RPMI8226 (cell line): ENCODE measurements at regions not wholly inside any gene's neighbourhood (a gene's known extent, or its start where the extent isn't known, plus 50 kb on each side); places are given as distances from the start of the nearest gene placed in this dataset.

ENCODE experiments used
- DNase-seq: peaks from one replicate; pipeline ENCODE4 v3.0.0-alpha.2; 2015

DNA sequence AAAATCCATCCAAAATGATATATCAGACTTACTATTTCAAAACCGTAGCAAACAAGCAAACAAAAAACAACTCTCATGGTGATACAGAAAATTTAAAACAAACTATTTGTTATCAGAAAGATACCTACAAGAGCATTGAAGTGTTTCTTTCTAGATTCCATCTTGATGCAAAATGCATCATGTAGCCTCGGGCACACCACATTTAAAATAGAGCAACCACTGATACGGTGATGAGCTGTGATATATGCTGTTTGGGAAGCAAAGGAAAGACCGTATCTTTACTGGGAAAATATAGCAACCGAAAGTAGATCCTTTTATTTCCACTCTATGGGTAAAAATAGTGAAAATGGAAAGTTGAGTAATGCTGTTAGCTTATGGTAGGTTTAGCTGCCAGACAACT is 892.0 kb downstream of the GATA3 start:
- no peak for DNase-seq

DNA sequence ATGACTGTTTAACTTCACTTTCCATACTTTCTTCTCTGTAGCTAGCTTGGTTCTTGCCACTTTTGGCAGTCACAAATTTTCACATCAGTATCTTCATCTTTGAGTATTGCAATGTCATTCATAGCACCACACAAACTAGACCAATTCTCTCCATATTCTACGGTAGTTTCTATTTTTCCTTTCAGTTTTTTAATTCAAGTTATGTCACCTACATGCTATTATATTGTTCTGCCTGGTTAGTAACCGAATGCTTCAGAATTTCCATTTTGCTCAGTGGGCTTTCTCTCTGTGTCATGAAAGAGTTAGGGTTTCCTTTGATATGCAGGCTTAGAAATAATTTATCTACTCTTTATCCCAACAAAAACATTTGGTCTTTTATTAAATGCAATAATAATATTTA is 896.5 kb downstream of the GATA3 start:
- no peak for DNase-seq

DNA sequence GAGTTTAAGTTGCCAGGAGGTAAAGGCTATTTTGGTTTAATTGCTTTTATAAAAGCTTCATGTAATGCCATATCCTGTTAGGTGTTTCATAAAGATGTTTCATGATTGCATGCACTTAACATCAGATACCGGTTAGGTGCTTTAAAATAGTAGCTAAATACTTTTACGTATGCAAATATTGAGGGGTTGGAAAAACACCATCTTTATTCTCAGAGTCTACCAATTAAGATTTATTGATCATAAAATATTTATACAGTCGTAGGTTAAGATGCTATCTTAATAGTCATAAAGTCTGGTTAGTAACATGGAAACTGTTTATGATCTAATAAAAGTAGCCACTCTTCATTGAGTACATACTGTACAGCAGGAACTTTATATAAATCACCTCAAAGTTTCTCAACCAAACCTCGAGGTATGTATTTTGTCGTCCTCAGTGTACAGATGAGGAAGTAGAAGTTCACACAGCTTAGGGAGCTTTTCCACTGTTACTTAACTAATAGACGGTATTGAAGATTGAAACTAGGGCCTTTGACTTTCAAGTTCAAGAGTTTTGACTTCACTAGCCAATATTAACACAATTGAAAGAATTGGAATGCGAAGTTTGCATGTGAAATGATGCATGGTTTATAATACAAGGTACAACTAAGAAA is 897.1 kb downstream of the GATA3 start:
- DNase-seq = no peak

DNA sequence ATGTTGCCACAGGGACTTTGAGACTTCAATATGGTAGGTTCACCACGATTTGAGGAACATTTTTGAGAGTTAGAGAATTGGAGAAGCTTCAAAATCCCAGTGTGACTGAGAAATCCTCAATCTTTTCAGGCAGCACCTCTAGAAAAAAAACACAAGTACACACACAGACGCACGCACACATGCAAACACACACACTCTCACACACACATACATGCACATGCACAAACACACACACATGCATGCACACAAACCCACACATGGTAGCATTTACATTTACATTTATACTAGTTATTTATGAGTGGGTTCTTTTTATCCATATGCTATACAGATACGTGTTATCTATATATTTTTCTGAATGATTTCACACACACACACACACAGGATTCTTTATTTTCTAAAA is 901.9 kb downstream of the GATA3 start:
- no peak for DNase-seq

DNA sequence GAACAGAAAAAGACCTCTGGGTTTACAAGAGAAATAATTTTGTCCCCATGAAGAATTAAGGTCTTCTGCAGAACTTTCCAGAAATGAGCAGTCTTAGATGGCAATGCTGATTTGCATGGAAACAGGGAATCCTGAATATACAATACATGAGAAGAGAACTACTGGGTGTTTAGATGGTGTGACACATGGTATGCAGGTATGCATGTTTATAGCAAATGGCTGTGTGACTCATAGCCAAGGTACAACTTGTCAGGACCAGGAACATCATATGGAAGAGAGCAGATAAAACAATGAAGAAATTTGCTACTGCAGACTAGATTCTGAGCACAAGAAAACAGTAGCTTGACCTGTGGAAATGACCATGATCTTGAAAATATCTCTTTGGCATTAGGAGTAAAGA is 907.8 kb downstream of the GATA3 start:
- DNase-seq = no peak

DNA sequence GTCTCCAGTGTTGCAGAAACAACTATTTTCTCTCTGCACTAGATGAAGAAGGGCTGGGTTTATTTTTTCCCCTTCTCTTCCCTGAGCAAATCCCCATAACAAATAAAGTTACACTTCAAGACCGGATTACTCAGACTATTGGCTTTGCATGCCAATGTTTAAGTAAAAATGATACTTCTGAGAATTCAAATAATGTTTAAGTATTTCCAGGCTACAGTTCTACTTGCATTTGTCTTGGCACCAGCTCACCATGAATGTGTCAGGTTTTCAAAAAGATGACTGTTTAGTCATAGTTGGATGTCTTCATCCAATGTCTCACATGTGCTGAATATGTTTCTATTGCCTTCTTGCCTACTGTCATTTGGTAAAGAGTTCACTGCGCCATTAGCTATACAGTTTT is 912.6 kb downstream of the GATA3 start:
- DNase-seq = no peak

DNA sequence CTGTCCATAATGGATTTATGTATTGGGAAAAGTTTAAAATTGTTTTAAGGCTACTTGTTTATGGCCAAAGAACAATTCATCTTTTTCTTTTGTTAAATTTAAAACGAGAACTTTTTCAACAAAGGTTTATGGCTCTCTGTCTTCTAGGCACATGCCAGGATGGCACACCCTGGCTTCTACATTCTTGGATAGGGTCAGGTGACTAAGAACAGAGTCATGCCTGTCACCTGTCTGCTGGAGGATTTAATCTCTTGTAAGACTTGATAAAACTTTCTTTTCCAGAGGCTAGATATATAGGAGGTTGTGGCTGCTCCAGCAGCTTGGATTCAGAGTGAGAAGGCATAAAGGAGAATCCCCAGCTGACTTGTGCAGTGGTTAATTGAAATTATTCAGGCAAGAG is 915.4 kb downstream of the GATA3 start:
- DNase-seq = no peak

DNA sequence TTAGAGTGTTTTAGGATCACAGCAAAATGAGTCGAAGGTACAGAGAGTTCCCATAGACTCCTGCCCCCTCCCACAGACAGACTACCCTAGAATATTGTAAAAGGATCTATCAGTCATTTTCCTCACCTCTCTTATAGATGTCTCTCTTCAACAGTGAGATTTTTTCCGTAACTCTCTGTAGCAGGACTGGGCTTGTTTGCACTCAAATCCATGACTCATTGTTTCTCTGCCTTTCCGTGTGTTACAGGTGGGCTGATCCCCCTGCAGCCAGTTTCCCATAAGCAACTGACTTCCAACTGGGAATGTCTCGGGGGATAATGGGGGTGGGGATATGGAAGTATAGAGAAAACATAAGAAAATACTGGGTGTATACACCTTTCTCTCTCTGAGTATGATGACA is 921.0 kb downstream of the GATA3 start:
- no peak for DNase-seq

DNA sequence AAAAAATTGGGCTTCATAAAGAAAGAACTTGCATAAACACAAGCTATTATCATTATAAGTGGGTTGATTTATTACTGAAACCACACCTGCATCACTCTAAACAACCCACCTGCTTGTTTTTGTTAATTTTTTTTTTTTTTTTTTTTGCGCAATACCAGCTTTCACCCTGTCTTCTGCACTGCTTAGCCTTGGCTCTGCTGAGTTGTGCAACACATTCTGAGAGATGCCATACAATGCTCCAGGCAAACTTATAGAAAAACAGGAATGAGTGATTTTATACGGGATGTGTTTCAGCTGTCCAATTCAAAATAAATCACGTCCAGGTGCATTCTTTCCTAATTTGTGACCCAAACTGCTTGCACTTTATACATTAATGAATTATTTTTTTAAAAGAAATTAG is 923.6 kb downstream of the GATA3 start:
- DNase-seq = no peak

DNA sequence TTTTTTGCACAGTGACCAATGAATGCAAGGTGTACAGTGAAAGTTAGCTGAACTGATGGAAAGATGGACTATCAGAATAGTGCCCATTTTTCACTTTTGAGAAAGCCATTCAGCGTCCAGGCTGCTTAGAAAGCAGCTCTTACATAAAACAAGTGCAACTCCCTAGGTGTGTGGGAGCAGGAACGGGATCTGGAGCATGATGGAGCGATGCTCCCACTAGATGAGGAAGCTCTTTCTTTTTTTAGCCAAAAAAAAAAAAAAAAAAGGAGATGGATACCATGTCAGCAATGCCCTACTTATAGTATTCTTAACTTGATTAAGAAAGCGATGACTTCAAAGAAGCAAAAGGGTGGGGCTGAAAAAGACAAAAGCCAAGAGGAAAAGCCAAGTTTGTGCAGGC is 925.5 kb downstream of the GATA3 start:
- no peak for DNase-seq

DNA sequence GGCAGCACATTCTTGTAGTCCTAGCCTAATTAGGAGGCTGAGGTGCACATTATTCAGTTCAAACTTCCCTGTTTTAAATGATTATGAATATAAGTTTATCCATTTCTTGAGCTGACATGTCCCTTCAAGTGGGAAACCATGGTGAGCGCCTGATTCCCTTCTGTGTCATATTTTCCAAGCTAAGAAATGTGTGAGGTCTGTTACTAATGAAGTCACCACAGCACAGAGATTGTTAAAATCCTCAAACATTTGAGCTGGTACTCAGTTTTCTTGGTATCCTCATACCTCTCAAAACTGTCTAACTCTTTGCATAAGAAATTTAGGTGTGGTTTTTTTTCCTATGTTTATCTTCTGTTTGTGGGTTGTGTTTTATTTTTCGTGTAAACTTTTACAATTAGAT is 926.8 kb downstream of the GATA3 start:
- DNase-seq = no peak

DNA sequence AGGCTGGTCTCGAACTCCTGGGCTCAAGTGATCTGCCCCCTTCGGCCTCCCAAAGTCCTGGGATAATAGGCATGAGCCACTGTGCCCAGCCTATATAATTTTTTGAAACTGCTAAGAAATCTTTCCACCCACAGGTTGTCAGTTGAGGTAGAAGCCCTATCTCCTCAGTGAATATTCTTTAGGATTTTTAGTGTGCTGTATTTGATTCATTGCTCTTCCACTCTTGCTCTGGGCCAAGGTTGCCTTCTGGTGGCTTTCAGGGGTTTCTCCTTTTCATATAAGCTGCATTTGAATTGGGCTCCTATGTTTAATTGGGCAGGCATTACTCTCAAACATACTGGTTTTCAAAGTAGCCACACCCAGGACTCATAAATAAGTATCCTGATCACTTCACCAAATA is 931.2 kb downstream of the GATA3 start:
- DNase-seq = no peak

DNA sequence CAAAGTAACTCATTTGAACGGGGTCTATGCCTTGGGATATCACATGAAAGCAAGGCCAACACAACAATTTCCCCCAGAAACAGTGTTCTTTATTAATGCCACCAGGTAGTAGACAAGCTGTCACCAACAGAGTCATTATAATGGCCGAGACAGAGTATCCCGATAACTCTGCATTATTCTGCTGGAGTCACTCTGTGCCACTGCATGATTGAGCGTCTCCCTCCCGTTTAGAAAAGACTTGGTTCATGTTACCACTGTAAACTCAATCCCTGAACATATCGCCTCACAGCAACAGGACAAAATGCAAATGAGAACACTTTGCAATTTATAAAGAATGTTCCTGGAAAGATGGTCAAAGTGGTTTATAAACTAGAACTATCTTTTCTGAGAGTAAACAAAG is 932.5 kb downstream of the GATA3 start:
- DNase-seq = no peak

DNA sequence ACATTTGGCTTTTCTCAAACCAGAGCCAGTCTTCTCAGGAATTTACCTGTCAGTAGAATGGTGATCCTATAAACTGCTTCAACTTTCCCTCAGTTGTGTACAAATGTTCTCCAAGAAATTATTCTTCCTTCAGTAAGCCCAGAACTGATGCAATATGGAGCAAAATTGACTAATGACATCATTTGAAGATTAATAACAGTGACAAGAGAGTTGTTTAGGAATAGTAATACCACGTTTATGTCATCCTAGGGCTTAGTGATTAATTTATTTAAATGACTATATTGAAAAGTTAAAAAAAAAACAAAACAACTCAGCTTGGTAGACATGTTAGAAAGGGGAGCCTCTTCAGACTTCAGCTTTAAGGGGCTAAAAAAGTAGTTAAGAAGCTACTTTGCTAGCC is 933.2 kb downstream of the GATA3 start:
- no peak for DNase-seq

DNA sequence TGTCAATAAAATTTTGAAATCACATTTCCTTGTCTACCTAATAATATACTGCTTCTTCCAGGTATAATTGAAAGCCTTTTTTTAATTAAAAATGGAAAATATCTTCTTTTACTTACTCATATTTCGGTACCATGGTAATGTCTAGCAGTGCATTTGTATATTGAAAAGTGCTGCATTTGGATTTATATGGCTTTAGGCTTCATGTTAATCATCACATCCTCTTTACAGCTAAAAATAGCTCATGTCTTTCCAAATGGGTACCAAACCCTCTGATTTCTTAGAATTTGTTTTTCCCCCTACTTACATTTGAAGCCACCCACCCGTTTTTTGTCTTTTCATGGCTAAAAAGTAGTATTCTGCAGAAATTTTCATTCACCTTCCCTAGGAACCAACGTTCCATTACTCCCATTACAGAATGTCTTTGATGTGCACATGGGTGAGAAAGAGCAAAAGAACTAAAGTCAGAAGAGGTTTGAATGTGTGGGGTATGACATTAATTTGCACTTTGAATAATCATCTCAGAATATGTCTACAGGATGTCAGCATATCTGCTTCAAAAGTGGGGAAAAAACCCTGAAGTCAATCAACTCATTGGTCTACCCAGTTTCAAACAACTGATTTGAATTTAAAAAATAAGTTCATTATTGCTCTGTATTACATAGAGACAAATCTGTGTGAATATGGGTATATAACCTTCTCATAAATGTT is 935.9 kb downstream of the GATA3 start:
- DNase-seq = no peak

DNA sequence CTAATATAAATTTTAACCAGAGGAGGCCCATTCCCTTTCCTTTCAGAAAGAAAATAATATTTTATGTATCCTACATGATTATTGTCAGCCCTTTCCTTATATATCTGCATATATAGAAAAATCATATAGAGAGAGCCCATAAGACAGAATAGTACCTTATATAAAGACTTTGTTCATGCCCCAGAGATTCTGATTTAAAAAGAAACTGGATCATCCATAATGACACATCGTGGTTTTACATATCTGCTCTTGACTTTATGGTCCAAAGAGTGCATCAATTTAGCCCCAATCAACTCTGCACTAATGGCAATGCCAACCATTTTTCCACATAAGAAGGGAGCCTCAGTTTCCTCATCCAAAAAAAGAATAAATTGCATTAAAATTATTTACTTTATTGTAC is 937.5 kb downstream of the GATA3 start:
- no peak for DNase-seq

DNA sequence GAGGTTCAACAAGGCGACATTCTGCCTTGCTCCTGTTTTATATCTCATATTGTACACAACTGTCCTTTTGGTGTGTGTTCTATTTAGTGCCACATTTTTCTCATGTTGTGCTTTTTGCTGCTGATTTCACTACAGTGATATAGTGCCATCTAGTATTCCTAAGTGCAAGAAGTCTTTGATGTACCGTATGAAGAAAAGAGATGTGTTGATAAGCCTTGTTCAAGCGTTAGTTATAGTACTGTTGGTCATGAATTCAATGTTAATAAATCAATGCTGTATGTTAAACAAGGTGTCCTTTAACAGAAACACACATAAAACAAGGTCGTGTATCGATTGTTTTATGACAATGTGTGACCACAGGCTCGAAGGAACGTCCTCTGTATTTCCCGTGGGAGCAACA is 939.4 kb downstream of the GATA3 start:
- no peak for DNase-seq

DNA sequence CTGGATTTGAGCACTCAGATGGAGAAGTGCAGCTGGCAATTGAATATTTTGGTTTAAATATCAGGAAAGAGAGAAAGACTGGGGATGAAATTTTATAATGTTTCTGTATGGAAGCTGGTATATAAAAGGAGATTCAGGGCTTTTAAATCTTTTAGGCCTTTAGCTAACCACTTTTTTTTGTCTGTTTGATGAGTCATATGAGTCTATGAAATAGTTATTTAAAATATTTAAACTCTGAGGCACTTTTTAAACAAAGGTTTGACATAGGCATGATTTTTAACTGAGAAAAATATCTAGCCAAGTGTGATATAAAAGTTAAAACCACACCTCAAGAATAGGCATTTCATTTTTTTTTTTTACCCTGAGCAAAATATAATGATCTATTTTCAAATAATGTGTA is 944.3 kb downstream of the GATA3 start:
- DNase-seq = no peak

DNA sequence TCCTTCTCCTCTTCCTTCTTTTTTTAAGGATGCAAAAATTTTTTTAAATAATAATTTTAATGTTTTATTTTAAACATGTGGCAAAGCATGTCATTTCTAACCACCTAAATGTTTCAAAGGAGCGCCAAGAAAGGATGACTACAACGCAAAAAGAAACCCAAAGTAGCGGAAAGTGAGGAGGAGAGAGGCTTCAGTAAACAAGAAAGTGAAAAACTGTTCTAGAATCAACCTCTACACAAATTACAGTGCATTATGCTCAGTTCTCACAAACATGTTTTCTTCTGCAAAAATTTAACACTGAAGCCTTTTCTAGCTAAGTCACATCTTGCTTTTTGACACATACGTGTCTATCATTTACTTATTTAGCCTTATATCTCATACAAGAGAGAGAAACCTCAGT is 948.6 kb downstream of the GATA3 start:
- no peak for DNase-seq

DNA sequence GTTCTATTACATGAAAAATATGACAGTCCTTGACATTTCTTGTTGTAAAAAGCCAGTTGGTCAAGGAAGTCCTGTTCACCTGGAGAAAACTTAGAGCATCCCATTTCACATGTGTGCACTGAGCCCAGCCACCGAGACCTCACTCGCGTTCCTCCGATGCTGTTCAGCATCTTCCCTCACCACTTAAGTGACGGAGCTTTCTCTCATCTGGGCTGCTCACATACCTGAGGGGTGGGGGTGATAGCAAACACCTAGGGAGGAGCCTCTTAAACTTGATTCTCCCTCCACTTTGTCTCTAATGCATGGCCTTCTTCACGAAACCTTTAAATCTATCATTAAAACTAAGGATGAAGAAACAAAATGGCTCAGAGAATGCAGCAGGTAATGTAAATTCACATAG is 950.2 kb downstream of the GATA3 start:
- no peak for DNase-seq

DNA sequence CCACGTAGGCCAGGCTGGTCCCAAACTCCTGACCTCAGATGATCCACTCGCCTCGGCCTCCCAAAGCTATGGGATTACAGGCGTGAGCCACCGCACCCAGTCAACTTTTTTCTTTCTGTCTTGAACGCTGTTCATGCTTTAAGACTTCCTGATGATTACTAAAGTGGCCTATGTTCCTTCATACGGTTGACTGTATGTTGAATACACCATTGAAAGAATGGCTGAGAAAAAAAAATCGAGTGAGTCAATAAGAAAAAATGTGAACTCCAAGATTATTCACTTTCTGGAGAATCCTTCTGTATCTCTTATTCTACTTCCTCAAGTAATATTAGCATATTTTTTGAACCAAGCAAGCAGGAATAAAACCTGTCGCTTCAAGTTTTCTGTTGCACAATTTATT is 955.0 kb downstream of the GATA3 start:
- DNase-seq = no peak

DNA sequence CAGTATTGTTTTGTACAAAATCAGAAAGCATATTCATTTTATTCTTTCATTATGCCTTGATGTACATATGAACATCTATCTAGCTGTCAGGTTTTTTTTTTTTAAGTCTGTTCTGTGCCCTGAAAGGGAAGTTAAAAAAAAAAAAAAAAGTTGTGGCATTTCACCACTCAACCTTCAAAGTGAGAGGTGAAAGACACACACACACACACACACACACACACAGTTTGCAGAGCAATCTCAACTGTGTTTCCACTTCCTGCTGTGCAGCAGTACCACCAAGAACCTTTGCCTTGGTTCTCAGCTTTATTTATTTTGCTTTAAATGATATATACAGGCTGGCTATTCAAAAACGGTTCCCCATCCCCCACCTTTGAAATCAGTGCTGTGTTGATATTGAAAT is 955.6 kb downstream of the GATA3 start:
- no peak for DNase-seq

DNA sequence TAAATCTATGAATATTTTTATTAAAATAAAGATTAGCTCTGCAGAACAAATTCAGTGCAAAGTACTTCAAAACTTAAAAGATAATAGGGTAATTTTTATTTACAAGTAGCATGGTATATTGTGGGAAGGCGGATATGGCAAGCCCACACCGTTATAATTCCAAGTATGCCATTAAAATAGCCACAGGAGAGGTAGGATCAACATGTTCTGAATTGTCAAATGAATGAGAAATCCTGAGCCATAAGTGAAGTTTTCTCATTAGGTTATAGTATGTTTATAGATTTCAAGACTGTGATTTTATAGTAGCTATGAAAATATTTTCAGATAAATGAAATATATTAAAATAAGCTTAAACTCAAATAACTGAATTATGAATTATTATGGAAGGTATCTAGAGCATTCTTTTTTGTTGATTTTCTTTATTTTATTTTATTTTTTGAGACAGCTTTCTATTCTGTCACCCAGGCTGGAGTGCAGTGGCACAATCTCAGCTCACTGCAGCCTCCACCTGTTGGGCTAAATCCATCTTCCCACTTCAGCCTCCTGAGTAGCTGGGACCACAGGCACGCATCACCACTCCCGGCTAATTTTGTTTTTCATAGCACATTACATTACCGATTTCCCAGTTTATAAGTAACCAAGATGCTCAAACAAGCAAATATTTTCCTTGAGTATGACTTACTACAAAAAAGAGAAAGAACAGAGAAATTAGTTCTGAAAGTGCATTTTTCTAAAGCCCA is 956.6 kb downstream of the GATA3 start:
- DNase-seq = no peak

DNA sequence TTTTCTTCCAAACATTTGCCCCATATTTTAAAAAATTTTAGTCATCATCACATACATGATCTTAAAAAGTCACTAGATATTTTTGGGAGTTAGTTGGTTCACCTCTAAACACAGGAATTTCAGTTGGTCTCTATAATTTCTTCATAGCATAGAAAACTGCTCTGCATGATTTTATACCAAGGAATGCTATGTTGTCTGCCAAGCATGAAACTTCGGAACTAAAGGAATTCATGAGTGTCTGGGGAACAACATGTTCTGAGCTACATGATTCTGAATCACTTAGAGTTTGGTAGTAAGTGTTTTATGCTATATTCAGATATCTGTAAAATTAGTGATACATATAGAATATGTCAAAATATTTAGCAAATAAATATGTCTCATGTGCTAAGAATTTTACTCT is 957.8 kb downstream of the GATA3 start:
- DNase-seq = no peak

DNA sequence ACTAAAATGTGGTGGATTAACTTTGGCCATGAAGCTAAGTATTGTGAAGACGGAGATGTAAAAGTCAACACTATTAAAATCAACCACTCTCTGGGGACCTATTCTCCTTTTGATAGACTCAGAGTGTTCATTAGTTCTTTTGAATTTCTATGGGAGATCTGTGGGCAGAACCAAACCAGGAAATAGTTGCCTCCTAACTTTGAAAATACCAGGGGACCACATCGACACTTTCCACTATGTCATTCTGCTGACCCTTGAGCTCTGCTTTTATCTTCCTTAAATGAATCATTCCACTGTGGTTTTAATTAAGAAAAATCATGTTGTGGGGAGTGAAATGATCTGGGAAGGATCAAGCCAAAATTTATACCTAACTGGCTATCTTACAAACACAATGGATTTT is 960.5 kb downstream of the GATA3 start:
- no peak for DNase-seq
